ENCODE measurements at regions not wholly inside any gene's neighbourhood (a gene's known extent, or its start where the extent isn't known, plus 50 kb on each side); places are given as distances from the start of the nearest gene placed in this dataset.

- TF ChIP-seq CTCF (IDR thresholded peaks at IDR 0.05; ENCODE audit: insufficient read depth, low read depth, low read length, missing control alignments): no peak
- no peak for DNase-seq (ENCODE audit: low read depth)
- no peak overlapping the region for H3K4me3 ChIP-seq (ENCODE audit: low read depth, low read length)
These were observed 191.6 kb downstream of the TTC32 start for GRCh38 chr2:19710230-19710629.

GRCh38 chr2:19709553-19709952 lies 192.2 kb downstream of the TTC32 start:
- DNase-seq (ENCODE audit: low read depth): no peak
- no peak overlapping the region for H3K4me3 ChIP-seq (ENCODE audit: low read depth, low read length)
- TF ChIP-seq CTCF (IDR thresholded peaks at IDR 0.05; ENCODE audit: insufficient read depth, low read depth, low read length, missing control alignments): no peak

- no peak for TF ChIP-seq CTCF (IDR thresholded peaks at IDR 0.05; ENCODE audit: insufficient read depth, low read depth, low read length, missing control alignments)
- H3K4me3 ChIP-seq (ENCODE audit: low read depth, low read length): no peak overlapping the region
- no peak for DNase-seq (ENCODE audit: low read depth)
These were observed 193.0 kb downstream of the TTC32 start for GRCh38 chr2:19708776-19709175.

- no peak for TF ChIP-seq CTCF (IDR thresholded peaks at IDR 0.05; ENCODE audit: insufficient read depth, low read depth, low read length, missing control alignments)
- H3K4me3 ChIP-seq (ENCODE audit: low read depth, low read length): no peak overlapping the region
- no peak for DNase-seq (ENCODE audit: low read depth)
These were observed 195.5 kb downstream of the TTC32 start for GRCh38 chr2:19706332-19706731.

- no peak for DNase-seq (ENCODE audit: low read depth)
- H3K4me3 ChIP-seq (ENCODE audit: low read depth, low read length): no peak overlapping the region
- no peak for TF ChIP-seq CTCF (IDR thresholded peaks at IDR 0.05; ENCODE audit: insufficient read depth, low read depth, low read length, missing control alignments)
These were observed 199.5 kb downstream of the TTC32 start for GRCh38 chr2:19702267-19702666.

- DNase-seq (ENCODE audit: low read depth): no peak
- TF ChIP-seq CTCF (IDR thresholded peaks at IDR 0.05; ENCODE audit: insufficient read depth, low read depth, low read length, missing control alignments): no peak
- no peak overlapping the region for H3K4me3 ChIP-seq (ENCODE audit: low read depth, low read length)
These were observed 200.8 kb downstream of the TTC32 start for GRCh38 chr2:19700861-19701585.

- DNase-seq (ENCODE audit: low read depth): no peak
- TF ChIP-seq CTCF (IDR thresholded peaks at IDR 0.05; ENCODE audit: insufficient read depth, low read depth, low read length, missing control alignments): no peak
- no peak overlapping the region for H3K4me3 ChIP-seq (ENCODE audit: low read depth, low read length)
These were observed 204.7 kb downstream of the TTC32 start for GRCh38 chr2:19697131-19697530.
